ENCODE measurements at regions not wholly inside any gene's neighbourhood (a gene's known extent, or its start where the extent isn't known, plus 50 kb on each side); places are given as distances from the start of the nearest gene placed in this dataset.

DNA sequence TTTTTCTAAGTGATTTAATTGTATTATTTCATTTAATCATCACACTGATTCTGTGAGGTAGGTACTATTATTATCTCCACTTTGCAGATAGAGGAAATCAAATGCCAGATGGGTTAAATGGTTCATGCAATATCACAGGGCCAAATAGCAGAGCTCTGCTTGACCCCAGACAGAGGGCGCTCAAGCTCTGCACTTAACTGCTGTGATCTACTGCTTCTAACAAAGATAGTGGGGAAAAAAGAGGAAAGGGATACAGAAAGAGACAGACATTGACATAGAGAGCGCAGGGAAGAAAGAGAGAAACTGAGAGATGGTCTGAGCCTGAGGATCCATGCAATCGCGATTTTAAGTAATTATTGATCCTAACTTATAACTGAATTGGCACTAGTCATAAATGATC, 279.1 kb upstream of the THRB start:
- no peak for DNase-seq

DNA sequence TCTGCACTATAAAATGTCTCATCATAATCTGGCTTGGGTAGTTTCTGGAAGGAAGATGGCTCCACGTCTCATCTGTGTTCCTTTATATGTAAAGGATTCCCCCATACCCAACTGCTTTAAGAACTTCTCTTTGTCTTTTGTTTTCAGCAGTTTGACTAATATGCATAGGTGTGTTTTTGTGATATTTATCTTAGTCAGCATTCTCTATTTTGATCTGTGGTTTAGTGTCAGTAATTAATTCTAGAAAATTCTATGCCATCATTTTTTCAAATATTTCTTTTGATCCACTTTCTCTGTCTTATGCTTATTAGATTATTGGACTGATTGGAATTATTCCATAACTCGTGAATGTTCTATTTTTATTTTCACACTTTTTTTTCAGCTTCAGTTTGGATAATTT, 286.3 kb upstream of the THRB start:
- no peak for DNase-seq

- DNase-seq: no peak
Observed at GRCh38 chr3:24781454-24781853, 286.8 kb upstream of the THRB start.

- no peak for DNase-seq
Observed at GRCh38 chr3:24793896-24794295, 299.2 kb upstream of the THRB start.

GRCh38 chr3:24802614-24803013, 308.0 kb upstream of the THRB start:
- DNase-seq: no peak

GRCh38 chr3:24804095-24804494, 309.4 kb upstream of the THRB start:
- DNase-seq: no peak

- DNase-seq: no peak
Observed at GRCh38 chr3:24810881-24811280, 316.2 kb upstream of the THRB start.

GRCh38 chr3:24812116-24812515, 317.5 kb upstream of the THRB start:
- DNase-seq: no peak

GRCh38 chr3:24818055-24818454, 323.4 kb upstream of the THRB start:
- no peak for DNase-seq

- DNase-seq: no peak
Observed at GRCh38 chr3:24828011-24828410, 333.4 kb upstream of the THRB start.

- no peak for DNase-seq
Observed at GRCh38 chr3:24828551-24828950, 333.9 kb upstream of the THRB start.

- DNase-seq: no peak
Observed at GRCh38 chr3:24829011-24829581, 334.4 kb upstream of the THRB start.

- DNase-seq: no peak
Observed at GRCh38 chr3:24829629-24830229, 335.1 kb upstream of the THRB start.

- no peak for DNase-seq
Observed at GRCh38 chr3:24830230-24831152, 335.8 kb upstream of the THRB start.

- no peak for DNase-seq
Observed at GRCh38 chr3:24831221-24831620, 336.6 kb upstream of the THRB start.

GRCh38 chr3:24832891-24833290, 338.2 kb upstream of the THRB start:
- no peak for DNase-seq

DNA sequence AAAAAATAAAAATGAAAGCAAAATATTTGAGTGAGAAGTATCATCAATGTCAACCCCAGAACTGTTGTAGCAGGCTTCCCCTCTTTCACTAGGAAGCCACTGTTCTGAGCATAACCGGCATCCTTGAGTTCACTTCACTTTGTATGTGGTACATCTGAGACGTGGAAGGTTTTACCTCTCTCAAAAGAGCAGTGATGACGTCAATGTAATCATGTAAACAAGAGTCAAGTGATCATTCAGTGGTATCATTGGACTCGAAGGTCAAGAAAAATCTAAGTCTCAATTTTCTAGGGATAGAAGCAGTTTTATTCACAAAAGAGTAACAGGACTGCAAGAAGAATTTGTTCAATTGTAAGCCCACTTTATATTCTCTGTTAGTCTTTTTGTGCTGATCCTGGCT, 339.8 kb upstream of the THRB start:
- DNase-seq: no peak

- no peak for DNase-seq
Observed at GRCh38 chr3:24835510-24835909, 340.9 kb upstream of the THRB start.

DNA sequence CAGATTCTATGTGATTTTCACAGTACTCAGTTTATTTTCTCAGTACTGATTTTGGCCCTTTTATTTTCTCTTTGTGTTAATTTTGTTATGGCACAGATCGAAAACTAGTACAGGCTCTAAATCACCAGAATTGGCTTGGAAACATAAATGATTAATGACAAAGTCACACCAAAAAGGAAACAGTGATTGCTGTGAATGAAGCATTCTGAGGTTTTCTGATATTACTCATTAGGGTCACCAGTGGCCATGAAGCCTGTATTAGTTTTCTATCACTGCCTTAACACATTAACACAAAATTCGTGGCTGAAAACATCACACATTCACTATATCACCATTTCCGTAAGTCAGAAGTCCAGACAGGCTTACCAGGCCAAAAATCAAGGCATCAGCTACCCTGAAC, 343.0 kb upstream of the THRB start:
- DNase-seq: no peak

- DNase-seq: no peak
Observed at GRCh38 chr3:24838533-24838932, 343.9 kb upstream of the THRB start.

- DNase-seq: no peak
Observed at GRCh38 chr3:24843955-24844354, 349.3 kb upstream of the THRB start.

GRCh38 chr3:24845524-24846155, 351.0 kb upstream of the THRB start:
- no peak for DNase-seq

- no peak for DNase-seq
Observed at GRCh38 chr3:24846286-24846860, 351.7 kb upstream of the THRB start.

All from activated CD4-positive, alpha-beta T cell treated with anti-CD3 and anti-CD28 coated beads for 4 hours (primary cell).